ENCODE measurements at regions not wholly inside any gene's neighbourhood (a gene's known extent, or its start where the extent isn't known, plus 50 kb on each side); places are given as distances from the start of the nearest gene placed in this dataset.
"Not testable (repeated sequence)": the region's sequence is repeated elsewhere in the genome, so short reads cannot be mapped to it uniquely, and the experiment has no call there.

DNA sequence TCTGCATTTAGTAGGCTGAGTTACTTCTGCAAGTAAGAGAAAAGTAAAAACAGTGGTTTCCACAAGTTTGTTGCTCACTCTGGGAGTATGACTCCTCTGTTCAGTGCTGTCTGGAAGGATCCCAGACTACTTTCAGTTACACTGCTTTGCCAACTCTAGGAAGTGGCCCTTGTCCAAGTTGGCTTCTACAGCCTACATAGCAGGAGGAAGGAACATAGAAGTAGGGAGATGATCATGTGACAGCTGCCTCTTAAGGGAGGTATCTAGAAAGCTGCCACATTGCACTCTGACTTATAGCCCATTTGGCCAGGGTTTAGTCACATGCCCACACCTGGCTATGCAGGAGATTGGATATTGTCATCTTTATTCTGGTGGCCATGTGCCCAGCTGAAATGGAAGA is 298.1 kb downstream of the NSUN3 start:
- Histone ChIP-seq H3K36me3 (no peaks in the 10 kb centered on the region), H3K4me1 (no peaks in the 10 kb centered on the region), H3K27me3 (no peaks in the 10 kb centered on the region), H3K9me3 (no peaks in the 10 kb centered on the region), H3K27ac (no peak overlapping the region), H3K4me3 (no peak overlapping the region)
- no peak for TF ChIP-seq POLR2A (IDR thresholded peaks at IDR 0.05)
- TF ChIP-seq, protein P1, sequence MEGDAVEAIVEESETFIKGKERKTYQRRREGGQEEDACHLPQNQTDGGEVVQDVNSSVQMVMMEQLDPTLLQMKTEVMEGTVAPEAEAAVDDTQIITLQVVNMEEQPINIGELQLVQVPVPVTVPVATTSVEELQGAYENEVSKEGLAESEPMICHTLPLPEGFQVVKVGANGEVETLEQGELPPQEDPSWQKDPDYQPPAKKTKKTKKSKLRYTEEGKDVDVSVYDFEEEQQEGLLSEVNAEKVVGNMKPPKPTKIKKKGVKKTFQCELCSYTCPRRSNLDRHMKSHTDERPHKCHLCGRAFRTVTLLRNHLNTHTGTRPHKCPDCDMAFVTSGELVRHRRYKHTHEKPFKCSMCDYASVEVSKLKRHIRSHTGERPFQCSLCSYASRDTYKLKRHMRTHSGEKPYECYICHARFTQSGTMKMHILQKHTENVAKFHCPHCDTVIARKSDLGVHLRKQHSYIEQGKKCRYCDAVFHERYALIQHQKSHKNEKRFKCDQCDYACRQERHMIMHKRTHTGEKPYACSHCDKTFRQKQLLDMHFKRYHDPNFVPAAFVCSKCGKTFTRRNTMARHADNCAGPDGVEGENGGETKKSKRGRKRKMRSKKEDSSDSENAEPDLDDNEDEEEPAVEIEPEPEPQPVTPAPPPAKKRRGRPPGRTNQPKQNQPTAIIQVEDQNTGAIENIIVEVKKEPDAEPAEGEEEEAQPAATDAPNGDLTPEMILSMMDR (IDR thresholded peaks at IDR 0.05): no peak
- DNase-seq: no peak

DNA sequence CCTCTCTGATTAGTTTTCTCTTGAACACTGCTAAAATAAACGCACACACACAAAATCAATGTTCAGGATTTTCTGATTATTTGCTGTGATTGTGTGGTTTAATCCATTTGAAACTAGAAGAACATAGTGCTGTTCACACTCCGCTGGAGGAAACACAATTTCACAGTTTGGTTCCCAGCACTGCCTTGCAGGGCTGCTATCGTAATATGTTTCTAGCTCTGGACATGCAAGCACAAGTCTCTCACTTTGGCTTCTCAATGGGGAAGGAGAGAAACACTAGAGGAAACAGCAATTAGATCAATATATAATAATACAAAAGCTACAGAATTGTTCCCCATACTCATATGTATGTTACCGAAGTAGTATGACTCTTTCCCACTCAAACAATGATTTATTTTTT is 299.5 kb downstream of the NSUN3 start:
- DNase-seq: no peak
- Histone ChIP-seq H3K27me3 (no peaks in the 10 kb centered on the region), H3K4me1 (no peaks in the 10 kb centered on the region), H3K4me3 (no peak overlapping the region), H3K27ac (no peak overlapping the region), H3K36me3 (no peaks in the 10 kb centered on the region), H3K9me3 (no peaks in the 10 kb centered on the region)
- TF ChIP-seq, protein P1 (IDR thresholded peaks at IDR 0.05): no peak

DNA sequence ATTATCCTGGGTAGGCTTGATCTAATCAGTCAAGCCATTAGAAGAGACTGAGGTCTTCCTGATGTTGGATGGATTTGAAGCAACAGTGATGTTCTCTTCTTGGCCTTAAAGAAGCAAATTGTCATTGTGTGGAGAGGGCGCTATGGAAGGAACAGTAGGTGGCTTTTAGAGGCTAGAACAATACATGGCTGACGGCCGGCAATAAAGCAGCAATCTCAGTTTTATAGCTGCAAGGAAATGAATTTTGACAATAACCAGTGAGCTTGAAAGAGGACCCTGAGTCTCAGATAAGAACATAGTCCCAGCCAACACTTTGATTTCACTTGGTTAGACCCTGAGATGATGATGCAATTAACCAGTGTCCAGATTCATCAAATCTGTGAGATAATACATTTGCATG is 302.1 kb downstream of the NSUN3 start:
- no peak for DNase-seq
- Histone ChIP-seq H3K4me1 (no peaks in the 10 kb centered on the region), H3K9me3 (no peaks in the 10 kb centered on the region), H3K36me3 (no peaks in the 10 kb centered on the region), H3K27ac (no peak overlapping the region), H3K4me3 (no peak overlapping the region), H3K27me3 (no peaks in the 10 kb centered on the region)
- no peak for TF ChIP-seq POLR2A (IDR thresholded peaks at IDR 0.05)
- TF ChIP-seq, protein P1 (IDR thresholded peaks at IDR 0.05): no peak

DNA sequence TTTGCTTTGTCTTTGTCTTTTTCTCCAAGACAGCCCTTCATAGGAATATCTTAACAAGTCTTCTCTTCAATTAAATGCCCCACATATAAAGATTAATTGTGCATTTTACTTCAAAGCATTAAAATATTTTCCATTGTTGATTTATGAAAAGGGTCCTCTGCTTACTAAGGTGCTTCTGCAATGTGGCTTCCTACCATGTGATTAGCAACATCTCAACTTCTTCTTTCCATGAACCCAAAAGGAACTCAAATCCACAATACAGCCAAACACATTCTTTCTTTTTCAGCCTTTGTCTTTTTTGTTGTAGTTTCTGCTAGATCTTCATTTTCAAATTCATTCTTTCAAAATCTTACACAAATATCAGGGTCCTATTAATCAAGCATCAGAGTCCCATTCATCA is 309.2 kb downstream of the NSUN3 start:
- Histone ChIP-seq H3K27me3 (no peaks in the 10 kb centered on the region), H3K9me3 (no peaks in the 10 kb centered on the region), H3K27ac (no peak overlapping the region), H3K36me3 (no peaks in the 10 kb centered on the region), H3K4me1 (no peaks in the 10 kb centered on the region), H3K4me3 (no peak overlapping the region)
- no peak for DNase-seq
- TF ChIP-seq, protein P1 (IDR thresholded peaks at IDR 0.05): no peak
- no peak for TF ChIP-seq POLR2A (IDR thresholded peaks at IDR 0.05)

DNA sequence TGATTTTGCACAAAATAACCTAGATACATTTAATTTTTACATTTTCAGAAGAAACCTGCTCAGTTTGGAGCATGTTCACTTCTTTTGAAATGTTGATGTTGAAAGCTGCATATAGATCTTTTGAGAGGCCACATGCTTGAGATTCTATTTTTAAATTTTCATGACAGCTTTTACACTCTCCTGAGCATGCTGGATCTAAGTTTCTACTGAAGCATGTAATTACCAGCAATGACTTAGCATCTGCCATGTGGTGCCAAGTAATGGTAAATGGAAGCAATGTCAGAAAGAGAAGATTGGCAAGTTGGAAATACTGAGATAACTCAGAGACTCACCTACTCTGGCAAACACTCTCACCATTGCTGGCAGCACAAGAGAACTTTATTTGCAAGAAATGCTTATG is 310.6 kb downstream of the NSUN3 start:
- TF ChIP-seq, protein P1 (IDR thresholded peaks at IDR 0.05): no peak
- TF ChIP-seq POLR2A (IDR thresholded peaks at IDR 0.05): no peak
- Histone ChIP-seq H3K9me3 (no peaks in the 10 kb centered on the region), H3K4me3 (no peak overlapping the region), H3K36me3 (no peaks in the 10 kb centered on the region), H3K27me3 (no peaks in the 10 kb centered on the region), H3K27ac (no peak overlapping the region), H3K4me1 (no peaks in the 10 kb centered on the region)
- no peak for DNase-seq

DNA sequence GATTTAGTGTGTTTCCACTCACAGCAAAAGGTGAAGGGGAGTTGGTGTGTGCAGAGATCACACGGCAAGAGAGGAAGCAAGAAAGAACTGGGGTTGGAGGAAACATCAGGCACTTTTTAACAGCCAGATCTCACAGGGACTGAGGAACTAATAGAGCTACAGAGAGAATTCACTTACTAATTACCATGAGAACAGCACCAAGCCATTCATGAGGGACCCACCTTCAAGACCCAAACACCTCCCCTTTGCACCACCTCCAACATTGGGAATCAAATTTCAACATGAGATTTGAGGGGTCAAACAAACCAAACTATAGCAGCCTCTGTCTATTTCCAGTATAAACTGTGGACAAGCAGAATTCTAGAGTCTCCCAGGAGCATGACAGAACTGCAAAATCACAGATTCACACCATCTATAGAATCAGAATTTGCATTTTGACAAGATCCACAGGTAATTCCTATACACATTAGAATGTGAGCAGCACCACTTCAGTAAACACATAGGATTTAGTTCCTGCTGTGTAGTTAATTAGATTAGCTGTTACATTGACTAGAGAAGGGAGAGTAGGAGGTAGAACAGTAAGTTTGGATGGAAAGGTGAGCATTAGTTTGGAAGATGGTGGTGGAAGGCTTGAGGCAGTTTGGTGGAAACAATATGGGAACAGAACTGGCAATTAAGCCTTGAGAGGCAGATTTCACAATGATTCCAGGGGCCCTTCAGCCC is 311.7 kb downstream of the NSUN3 start:
- Histone ChIP-seq H3K27me3 (no peaks in the 10 kb centered on the region), H3K27ac (no peak overlapping the region), H3K36me3 (no peaks in the 10 kb centered on the region), H3K9me3 (no peaks in the 10 kb centered on the region), H3K4me1 (no peaks in the 10 kb centered on the region), H3K4me3 (no peak overlapping the region)
- TF ChIP-seq POLR2A (IDR thresholded peaks at IDR 0.05): no peak
- TF ChIP-seq, protein P1 (IDR thresholded peaks at IDR 0.05): no peak
- no peak for DNase-seq

DNA sequence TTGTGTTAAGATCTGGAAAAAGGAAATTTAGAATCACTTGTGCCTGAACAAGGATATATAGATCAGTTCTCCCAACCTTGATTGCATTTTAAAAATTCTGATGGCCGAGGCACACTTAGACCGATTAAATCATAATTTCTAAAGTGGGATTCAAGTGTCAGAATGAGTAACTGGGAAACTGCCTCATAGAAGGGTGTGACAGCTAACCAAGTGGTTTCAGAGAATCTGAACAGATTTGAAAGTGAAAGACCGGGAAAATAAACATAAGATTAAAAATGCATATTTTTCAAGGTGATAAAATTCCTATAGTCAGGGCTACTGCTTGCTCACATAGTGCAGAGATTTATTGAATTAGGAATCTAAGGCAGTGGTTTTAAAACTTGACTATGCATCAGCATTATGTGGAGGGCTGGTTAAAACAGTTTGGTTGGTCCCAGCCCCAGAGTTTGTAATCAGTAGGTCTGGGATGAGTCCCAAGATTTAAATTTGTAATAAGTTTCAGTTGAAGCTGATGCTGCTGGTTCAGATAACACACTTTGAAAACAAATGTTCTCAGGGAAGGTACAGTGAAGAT is 314.3 kb downstream of the NSUN3 start:
- DNase-seq, H3K9me3 ChIP-seq, H3K4me3 ChIP-seq, H3K27ac ChIP-seq, H3K27me3 ChIP-seq, H3K4me1 ChIP-seq, H3K36me3 ChIP-seq: not testable (repeated sequence)

DNA sequence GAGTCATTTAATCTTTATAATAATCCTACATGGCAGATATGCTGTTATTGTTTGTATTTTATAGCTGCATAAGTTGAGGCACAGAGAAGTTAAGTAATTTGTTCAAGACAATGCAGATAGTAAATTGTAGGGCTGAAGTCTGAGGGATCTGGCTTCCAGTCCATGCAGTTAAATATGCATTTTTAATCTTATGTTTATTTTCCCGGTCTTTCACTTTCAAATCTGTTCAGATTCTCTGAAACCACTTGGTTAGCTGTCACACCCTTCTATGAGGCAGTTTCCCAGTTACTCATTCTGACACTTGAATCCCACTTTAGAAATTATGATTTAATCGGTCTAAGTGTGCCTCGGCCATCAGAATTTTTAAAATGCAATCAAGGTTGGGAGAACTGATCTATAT is 315.0 kb downstream of the NSUN3 start:
- not testable (repeated sequence) for H3K27ac ChIP-seq, H3K4me3 ChIP-seq, H3K36me3 ChIP-seq, DNase-seq, H3K27me3 ChIP-seq, H3K9me3 ChIP-seq, H3K4me1 ChIP-seq
